CD4-positive, alpha-beta T cell treated with Interleukin-17A for 4 hours (primary cell): ENCODE measurements at regions not wholly inside any gene's neighbourhood (a gene's known extent, or its start where the extent isn't known, plus 50 kb on each side); places are given as distances from the start of the nearest gene placed in this dataset.
A peak's percentile ranks its signal among the peaks of the same experiment; 100 is the strongest.
"Not testable (repeated sequence)": the region's sequence is repeated elsewhere in the genome, so short reads cannot be mapped to it uniquely, and the experiment has no call there.

Source experiments
- DNase-seq: peaks from one replicate; pipeline ENCODE4 v3.0.0-alpha.2; 2020; ENCODE audit warnings: mixed read lengths

- DNase-seq, result peak; percentile 85
These were observed 93.0 kb downstream of the CRLF3 start for GRCh38 chr17:30731210-30732132.

GRCh38 chr17:30730837-30731209 is 93.7 kb downstream of the CRLF3 start:
- not testable (repeated sequence) for DNase-seq

- not testable (repeated sequence) for DNase-seq
These were observed 94.2 kb downstream of the CRLF3 start for GRCh38 chr17:30730171-30730836.

- not testable (repeated sequence) for DNase-seq
These were observed 94.9 kb downstream of the CRLF3 start for GRCh38 chr17:30729471-30730170.

GRCh38 chr17:30727517-30727916 is 97.0 kb downstream of the CRLF3 start:
- DNase-seq, result not testable (repeated sequence)

GRCh38 chr17:30726734-30727133 is 97.8 kb downstream of the CRLF3 start:
- not testable (repeated sequence) for DNase-seq

GRCh38 chr17:30726310-30726709 is 98.2 kb downstream of the CRLF3 start:
- DNase-seq, result not testable (repeated sequence)

GRCh38 chr17:30724034-30724650 is 100.3 kb downstream of the CRLF3 start:
- not testable (repeated sequence) for DNase-seq

GRCh38 chr17:30722114-30722780 is 102.2 kb downstream of the CRLF3 start:
- DNase-seq, result not testable (repeated sequence)

GRCh38 chr17:30720971-30721370 is 103.5 kb downstream of the CRLF3 start:
- DNase-seq, result not testable (repeated sequence)

GRCh38 chr17:30720013-30720471 is 104.5 kb downstream of the CRLF3 start:
- DNase-seq, result no peak

- peak; percentile 90 for DNase-seq
These were observed 105.1 kb downstream of the CRLF3 start for GRCh38 chr17:30719131-30719973.

- not testable (repeated sequence) for DNase-seq
These were observed 105.8 kb downstream of the CRLF3 start for GRCh38 chr17:30718691-30719090.

GRCh38 chr17:30718099-30718447 is 106.4 kb downstream of the CRLF3 start:
- DNase-seq, result not testable (repeated sequence)

- no peak for DNase-seq
These were observed 107.0 kb downstream of the CRLF3 start for GRCh38 chr17:30717291-30718098.

GRCh38 chr17:30716461-30717290 is 107.8 kb downstream of the CRLF3 start:
- DNase-seq, result no peak

GRCh38 chr17:30714825-30715622 is 109.5 kb downstream of the CRLF3 start:
- DNase-seq, result peak; percentile 52

- DNase-seq, result not testable (repeated sequence)
These were observed 110.7 kb downstream of the CRLF3 start for GRCh38 chr17:30713805-30714204.
